D721Med (cell line): ENCODE measurements at regions not wholly inside any gene's neighbourhood (a gene's known extent, or its start where the extent isn't known, plus 50 kb on each side); places are given as distances from the start of the nearest gene placed in this dataset.

Experiments used
- DNase-seq: peaks from one replicate; pipeline ENCODE4 v3.0.0; 2011; ENCODE audit warnings: low spot score; ENCODE audit not compliant: insufficient read length
- FAIRE-seq: peaks from 2 replicates; lab custom pipeline; 2011; peaks lifted over from hg19 to GRCh38; lab: Jason Lieb, UNC
- CTCF ChIP-seq: IDR thresholded peaks from 2 replicates; pipeline ENCODE4 v1.5.1; 2012; ENCODE audit warnings: mild to moderate bottlenecking, control low read depth; ENCODE audit not compliant: insufficient read depth; ENCODE audit errors: missing control alignments

GRCh38 chr20:12860619-12861247 lies 148.0 kb upstream of the SPTLC3 start:
- FAIRE-seq = no peak

DNA sequence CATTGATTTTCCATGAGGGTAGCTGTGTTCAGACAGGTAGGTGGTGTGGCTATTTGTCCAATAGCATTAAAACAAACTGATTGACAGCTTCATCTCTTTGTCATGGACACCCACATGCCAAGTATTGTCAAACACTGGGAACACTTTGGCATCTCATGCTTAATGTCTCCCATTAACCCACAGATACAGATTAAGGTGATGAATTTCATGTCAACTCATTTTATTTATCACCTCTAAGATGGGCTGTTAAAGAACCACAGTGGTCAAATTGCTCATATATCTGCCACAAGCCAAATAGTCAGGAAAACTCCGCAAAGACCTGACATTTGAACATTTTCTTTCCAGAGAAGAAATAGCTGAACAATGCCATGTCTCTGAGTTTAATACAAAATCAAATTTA lies 139.1 kb upstream of the SPTLC3 start:
- no peak for FAIRE-seq

More at GRCh38 chr20:12860619-12861247, 148.0 kb upstream of the SPTLC3 start:
- no peak for TF ChIP-seq CTCF
- no peak for DNase-seq

DNA sequence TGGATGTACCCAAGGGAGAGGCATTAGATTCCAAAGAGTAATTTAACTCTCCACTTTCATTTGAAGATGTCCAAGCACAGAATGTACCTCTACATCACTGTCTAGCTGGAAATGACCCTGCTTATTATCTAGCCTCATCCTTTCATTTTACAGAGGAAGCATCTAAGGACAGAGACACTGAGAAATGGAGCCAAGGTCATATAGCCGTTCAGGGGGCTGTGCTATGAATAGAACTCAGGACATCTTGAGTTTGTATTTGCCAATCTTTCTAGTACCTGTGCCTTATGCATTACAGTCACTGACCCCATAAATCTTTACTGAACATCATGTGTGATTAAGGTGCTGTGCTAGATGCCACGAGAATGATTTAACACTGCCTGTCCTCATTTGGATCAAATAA lies 138.2 kb upstream of the SPTLC3 start:
- no peak for DNase-seq
- FAIRE-seq = no peak
- no peak for TF ChIP-seq CTCF

More for the DNA sequence above, 139.1 kb upstream of the SPTLC3 start:
- TF ChIP-seq CTCF = no peak
- no peak for DNase-seq

GRCh38 chr20:12874933-12875332 lies 133.8 kb upstream of the SPTLC3 start:
- DNase-seq (no peak), FAIRE-seq (no peak)
- TF ChIP-seq CTCF = no peak

- DNase-seq = no peak
- TF ChIP-seq CTCF = no peak
- no peak for FAIRE-seq
Measured at GRCh38 chr20:12875510-12875909, 133.3 kb upstream of the SPTLC3 start.

GRCh38 chr20:12882832-12883506 lies 125.8 kb upstream of the SPTLC3 start:
- DNase-seq = no peak
- no peak for TF ChIP-seq CTCF
- FAIRE-seq = no peak

GRCh38 chr20:12883507-12883885 lies 125.3 kb upstream of the SPTLC3 start:
- DNase-seq (no peak), FAIRE-seq (no peak)
- TF ChIP-seq CTCF = no peak
